Large intestine (tissue), 3 donors: ENCODE measurements at regions not wholly inside any gene's neighbourhood (a gene's known extent, or its start where the extent isn't known, plus 50 kb on each side); places are given as distances from the start of the nearest gene placed in this dataset.
A peak's percentile ranks its signal among the peaks of the same experiment; 100 is the strongest.

Source experiments
- DNase-seq, 2 donors: peaks; one replicate each; pipeline versions ENCODE4 v3.0.0 to v3.0.0-alpha.2; 2013
- H3K27ac ChIP-seq: one replicate; pipeline ENCODE4 v1.5.1; 2013; ENCODE audit warnings: low read length
- H3K27me3 ChIP-seq: 2 replicates; pipeline ENCODE4 v1.6.1; 2013; ENCODE audit warnings: low read length; ENCODE audit not compliant: control insufficient read depth, insufficient read depth
- H3K36me3 ChIP-seq: 2 replicates; pipeline ENCODE4 v1.6.1; 2013; ENCODE audit warnings: low read length; ENCODE audit not compliant: control insufficient read depth, insufficient read depth
- H3K4me1 ChIP-seq: one replicate; pipeline ENCODE4 v1.6.1; 2013; ENCODE audit warnings: low read length; ENCODE audit not compliant: control insufficient read depth, insufficient read depth
- H3K4me3 ChIP-seq: one replicate; pipeline ENCODE4 v1.5.1; 2013; ENCODE audit warnings: low read length
- H3K9me3 ChIP-seq: one replicate; pipeline ENCODE4 v1.6.1; 2013; ENCODE audit warnings: mild to moderate bottlenecking, low read depth, low read length, moderate library complexity; ENCODE audit not compliant: control insufficient read depth
- WGBS: methylation state at CpG from one replicate; pipeline ENCODE4 v1.1.5; 2013; ENCODE audit warnings: low lambda C conversion rate; ENCODE audit not compliant: insufficient coverage; 5-methylcytosine and 5-hydroxymethylcytosine counted together

DNA sequence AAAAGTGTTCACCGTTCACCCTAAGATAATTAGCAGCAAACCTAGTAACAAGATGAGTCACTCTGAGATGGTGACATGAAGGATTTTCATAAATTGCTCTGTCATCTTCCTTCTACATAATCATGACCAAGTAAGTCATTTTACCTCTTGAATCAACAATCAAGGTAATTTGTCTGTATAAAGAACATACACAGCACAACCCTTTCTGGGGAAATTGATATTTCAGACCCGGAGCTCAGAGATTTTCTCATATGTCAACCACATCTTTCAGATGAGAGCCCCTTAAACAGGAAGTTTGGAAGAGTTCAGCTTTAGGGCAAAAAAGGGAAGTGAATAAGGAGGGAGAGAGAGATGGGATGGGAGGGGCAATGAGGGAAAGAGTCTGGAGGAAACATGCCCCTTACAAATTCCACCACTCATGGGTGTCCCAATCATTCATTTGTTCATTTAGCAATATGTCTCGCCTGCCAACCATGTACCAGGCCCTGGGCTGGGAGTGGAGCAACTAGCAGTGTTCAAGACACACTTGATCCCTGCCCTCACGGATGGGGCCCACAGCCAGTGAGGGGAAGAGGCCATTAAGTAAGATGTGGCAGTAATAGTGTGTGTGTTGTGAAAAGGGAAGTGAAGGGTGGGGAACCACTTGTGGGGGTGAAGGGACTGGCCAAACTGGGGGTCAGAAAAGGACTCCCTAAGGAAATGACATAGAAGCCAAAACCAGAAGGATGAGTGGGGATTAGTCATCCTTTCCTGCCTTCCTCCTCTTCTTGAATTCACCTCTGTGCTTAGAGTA, 190.9 kb downstream of the MAFB start:
- H3K36me3 ChIP-seq = no peaks in the 10 kb centered on the region
- 67% methylated on average over 1 of the region's 4 CpGs for WGBS
- peak in 1 of 2 donors; percentile 19 for DNase-seq
- no peaks in the 10 kb centered on the region for H3K9me3 ChIP-seq
- H3K4me3 ChIP-seq = no peak overlapping the region
- H3K27me3 ChIP-seq = peaks cover 5% of the 10 kb centered on the region
- no peak overlapping the region for H3K27ac ChIP-seq
- no peaks in the 10 kb centered on the region for H3K4me1 ChIP-seq

DNA sequence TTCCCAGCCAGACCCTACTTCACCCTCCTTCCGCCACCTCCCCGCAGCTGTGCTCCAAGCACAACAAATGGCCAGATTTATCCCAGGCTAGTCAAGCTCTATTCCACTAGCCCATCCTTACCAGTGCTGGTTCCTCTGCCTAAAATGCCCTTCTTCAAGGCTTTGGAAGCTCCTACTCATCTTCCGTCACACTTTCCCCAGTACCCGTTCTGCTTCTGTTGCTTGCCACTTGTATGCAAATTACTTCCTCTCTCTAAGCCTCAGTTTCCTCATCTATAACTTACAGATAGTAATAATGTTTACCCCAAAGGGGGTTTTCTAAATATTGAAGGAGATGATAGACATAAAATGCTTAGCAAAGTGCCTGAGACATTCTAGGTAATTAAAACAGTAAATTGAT, 193.1 kb downstream of the MAFB start:
- H3K27ac ChIP-seq = no peak overlapping the region
- DNase-seq = no peak
- WGBS = 81% methylated on average over 4 of the region's 4 CpGs
- no peaks in the 10 kb centered on the region for H3K9me3 ChIP-seq
- no peaks in the 10 kb centered on the region for H3K36me3 ChIP-seq
- no peaks in the 10 kb centered on the region for H3K4me1 ChIP-seq
- no peak overlapping the region for H3K4me3 ChIP-seq
- H3K27me3 ChIP-seq = peaks cover 2% of the 10 kb centered on the region

DNA sequence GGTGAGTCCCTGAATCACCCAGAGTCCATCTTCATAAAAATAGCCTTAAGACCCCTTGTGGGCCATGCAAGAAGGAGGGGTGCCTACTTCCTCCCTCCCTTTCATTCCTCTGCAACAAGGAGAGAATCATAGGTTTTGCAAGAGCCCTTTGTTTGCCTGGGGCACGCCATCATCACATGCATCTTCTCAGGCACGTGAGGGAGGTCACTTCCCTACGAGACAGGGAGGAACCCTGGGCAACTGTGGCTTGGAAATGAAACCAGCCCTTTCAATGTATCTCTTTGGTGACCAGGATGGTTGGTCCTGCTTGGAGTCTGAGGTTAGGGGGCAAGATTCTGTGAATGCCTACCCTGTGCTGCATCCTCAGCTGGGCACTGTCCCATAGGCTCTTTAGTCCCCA, 194.8 kb downstream of the MAFB start:
- Histone ChIP-seq H3K27me3 (peaks cover 4% of the 10 kb centered on the region), H3K4me1 (no peaks in the 10 kb centered on the region), H3K27ac (no peak overlapping the region), H3K9me3 (no peaks in the 10 kb centered on the region), H3K36me3 (no peaks in the 10 kb centered on the region), H3K4me3 (no peak overlapping the region)
- no peak for DNase-seq
- WGBS = 86% methylated on average over 1 of the region's 3 CpGs

DNA sequence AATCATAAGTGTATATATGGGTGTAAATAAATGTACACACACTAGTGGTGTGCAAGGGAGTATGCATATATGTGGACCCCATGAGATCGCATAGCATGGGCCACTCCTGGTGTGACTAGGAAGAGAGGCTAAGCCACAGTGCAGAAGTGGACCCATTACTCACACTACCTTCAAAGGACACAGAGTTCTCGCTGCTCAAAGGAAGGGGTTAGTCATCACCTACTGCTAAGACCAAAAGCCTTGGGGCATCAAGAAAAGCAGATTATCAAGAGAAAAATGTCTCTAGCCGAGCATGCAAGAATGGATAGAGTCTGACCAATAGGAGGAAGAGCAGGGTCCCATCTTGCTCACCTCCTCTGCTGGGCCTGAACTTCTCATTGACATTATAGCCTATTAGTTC, 195.5 kb downstream of the MAFB start:
- WGBS = no CpG with 5 or more reads among the region's 3 CpGs
- Histone ChIP-seq H3K9me3 (no peaks in the 10 kb centered on the region), H3K36me3 (no peaks in the 10 kb centered on the region), H3K4me3 (no peak overlapping the region), H3K27me3 (peaks cover 4% of the 10 kb centered on the region), H3K27ac (no peak overlapping the region), H3K4me1 (no peaks in the 10 kb centered on the region)
- DNase-seq = no peak

DNA sequence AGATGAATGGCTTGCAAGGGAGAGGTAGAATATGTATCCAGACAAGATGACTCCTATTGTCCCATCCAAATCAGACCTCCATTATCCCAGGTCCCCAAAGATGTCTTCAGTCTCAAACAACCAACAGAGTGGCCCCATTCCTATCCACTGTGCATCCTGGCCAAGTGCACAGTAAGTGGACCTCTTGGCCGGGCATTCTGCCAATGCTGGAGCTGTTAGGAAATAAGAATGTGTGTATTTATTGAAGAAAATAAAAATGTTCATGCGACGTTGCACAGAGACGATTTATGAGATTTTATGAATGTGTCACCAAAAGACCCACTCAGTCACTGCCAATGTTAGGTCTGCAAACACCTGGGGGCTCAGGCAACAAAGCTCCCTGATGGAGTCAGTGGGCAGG, 196.0 kb downstream of the MAFB start:
- no peaks in the 10 kb centered on the region for H3K36me3 ChIP-seq
- H3K27ac ChIP-seq = no peak overlapping the region
- DNase-seq = no peak
- no peaks in the 10 kb centered on the region for H3K9me3 ChIP-seq
- H3K4me3 ChIP-seq = no peak overlapping the region
- peaks cover 4% of the 10 kb centered on the region for H3K27me3 ChIP-seq
- H3K4me1 ChIP-seq = no peaks in the 10 kb centered on the region
- no CpG with 5 or more reads among the region's 4 CpGs for WGBS

DNA sequence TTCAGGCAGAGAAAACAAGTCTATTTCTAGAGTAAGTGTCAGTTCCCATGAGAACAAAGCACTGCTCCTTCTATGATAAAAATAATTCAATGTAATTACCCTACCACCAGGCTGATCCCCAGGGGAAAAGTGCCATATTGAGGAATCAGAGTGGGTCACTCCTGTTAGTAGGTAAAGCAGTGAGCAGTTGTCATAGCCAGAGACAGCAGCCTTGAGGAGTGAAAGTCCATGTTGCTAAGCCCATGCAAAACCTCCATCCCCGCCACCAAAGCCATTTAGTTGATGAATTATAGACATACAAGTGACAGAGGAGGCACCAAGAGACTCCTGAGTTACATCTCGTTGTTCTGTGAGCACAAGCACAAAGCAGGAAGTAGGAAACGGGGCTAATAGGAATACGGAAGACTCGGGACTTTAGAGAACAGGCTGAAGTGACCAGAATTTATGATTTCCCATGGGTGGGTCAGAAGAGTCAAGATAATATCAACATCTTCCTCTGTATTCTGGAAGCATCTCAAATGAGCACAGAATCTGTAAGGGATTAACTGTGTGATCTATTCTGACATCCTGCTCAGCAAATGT, 197.9 kb downstream of the MAFB start:
- Histone ChIP-seq H3K9me3 (no peaks in the 10 kb centered on the region), H3K4me1 (no peaks in the 10 kb centered on the region), H3K27ac (no peak overlapping the region), H3K4me3 (no peak overlapping the region), H3K27me3 (peaks cover 4% of the 10 kb centered on the region), H3K36me3 (no peaks in the 10 kb centered on the region)
- 74% methylated on average over 4 of the region's 5 CpGs for WGBS
- no peak for DNase-seq

DNA sequence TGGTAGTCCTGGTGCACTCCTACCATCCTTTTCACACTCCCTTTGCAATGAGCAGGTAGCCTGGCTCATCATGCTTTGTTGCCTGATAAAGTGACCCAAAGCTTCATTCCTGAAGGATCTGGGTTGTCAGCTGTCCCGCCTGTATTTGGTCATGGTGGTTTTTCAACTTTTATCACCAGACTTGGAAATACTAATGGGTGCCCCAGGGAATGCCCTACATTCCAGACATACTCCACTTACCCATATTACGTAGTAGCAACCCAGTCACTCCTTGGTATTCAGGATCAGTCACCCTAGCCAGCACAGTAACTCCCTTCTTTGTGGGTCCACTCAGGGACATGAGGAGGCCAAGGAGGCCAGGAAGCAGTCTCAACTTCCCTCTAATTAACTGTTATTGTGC, 199.2 kb downstream of the MAFB start:
- Histone ChIP-seq H3K4me1 (no peaks in the 10 kb centered on the region), H3K27me3 (peaks cover 2% of the 10 kb centered on the region)

DNA sequence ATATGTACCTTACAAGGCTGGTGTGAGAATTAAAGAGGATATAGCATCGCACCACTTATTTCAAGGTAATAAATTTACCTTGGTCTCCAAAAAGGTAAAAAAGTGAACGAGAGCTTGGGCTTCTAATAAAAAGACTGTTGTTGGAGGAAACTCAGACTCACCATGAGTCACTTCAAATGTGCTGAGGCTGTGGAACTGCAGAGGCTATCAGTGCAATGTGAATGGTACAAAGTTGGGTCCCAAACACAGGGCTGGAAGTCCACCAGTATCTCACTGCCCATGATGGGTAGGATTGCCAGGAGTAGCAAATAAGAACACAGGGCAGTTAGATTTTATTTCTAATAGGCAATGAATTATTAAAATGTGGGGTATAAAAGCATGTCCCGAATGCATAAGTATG, 200.6 kb downstream of the MAFB start:
- H3K36me3 ChIP-seq = no peaks in the 10 kb centered on the region
- no peak for DNase-seq
- H3K9me3 ChIP-seq = no peaks in the 10 kb centered on the region
- no peaks in the 10 kb centered on the region for H3K4me1 ChIP-seq
- H3K4me3 ChIP-seq = no peak overlapping the region
- peaks cover 2% of the 10 kb centered on the region for H3K27me3 ChIP-seq
- no peak overlapping the region for H3K27ac ChIP-seq
- no CpG with 5 or more reads among the region's 3 CpGs for WGBS

More for the DNA sequence above, 199.2 kb downstream of the MAFB start:
- no peaks in the 10 kb centered on the region for H3K9me3 ChIP-seq
- H3K36me3 ChIP-seq = no peaks in the 10 kb centered on the region
- no CpG with 5 or more reads among the region's 2 CpGs for WGBS
- H3K27ac ChIP-seq = no peak overlapping the region
- no peak for DNase-seq
- no peak overlapping the region for H3K4me3 ChIP-seq

DNA sequence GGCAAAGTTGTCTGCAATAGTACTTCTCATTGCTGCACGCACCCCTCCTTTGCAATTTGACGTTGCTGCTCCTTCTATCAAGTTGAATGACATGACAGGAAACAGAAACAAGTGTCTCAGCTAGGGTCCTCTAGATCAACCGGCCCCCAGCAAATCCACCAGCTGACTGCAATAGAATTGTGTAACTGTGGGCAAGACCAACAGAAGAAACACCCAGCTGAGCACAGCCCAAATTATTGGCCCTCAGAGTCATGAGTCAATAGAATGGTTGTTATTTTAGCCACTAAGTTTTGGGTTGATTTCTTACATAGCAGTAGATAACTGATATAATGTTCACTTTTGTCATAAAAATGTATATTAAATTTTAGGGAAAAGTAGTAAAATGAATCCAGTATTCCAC, 202.7 kb downstream of the MAFB start:
- DNase-seq = no peak
- no CpG with 5 or more reads among the region's 3 CpGs for WGBS
- Histone ChIP-seq H3K27ac (no peak overlapping the region), H3K27me3 (peaks cover 2% of the 10 kb centered on the region), H3K4me3 (no peak overlapping the region), H3K9me3 (no peaks in the 10 kb centered on the region), H3K4me1 (no peaks in the 10 kb centered on the region), H3K36me3 (no peaks in the 10 kb centered on the region)

DNA sequence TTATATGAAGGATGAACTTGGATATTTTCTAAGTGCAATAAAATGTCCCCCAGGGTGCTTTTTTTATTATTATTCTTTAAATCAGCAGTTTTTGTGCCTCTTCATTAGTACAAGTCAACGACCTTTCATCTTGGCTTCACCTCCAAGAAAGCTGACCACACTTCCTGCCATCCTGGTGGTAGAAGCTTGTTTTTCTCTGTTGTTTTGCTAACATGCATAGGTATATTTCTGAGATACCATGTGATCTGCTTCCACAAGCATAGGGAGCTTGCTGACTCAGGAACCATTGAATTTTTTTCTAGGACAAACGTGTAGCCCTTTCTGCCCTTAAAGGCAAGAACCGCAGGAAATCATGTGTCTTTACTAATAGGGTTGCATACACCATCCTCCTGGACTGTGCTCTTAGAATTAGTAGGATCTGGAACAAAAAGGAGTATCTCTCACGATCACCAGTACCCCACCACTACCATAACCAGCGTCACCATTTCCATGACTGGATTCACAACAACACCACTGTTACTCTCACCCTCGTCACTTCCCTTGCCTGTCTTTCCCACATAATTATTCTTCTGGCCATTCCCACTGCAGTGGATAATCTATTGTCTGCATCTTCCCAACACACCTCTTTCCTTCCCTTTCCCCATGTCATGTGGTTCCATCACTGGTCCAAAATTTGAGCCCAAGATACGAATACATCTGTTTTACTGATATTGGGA, 207.1 kb downstream of the MAFB start:
- no peaks in the 10 kb centered on the region for H3K36me3 ChIP-seq
- H3K4me1 ChIP-seq = no peaks in the 10 kb centered on the region
- peaks cover under 1% of the 10 kb centered on the region for H3K27me3 ChIP-seq
- H3K27ac ChIP-seq = no peak overlapping the region
- WGBS = 73% methylated on average over 2 of the region's 7 CpGs
- H3K9me3 ChIP-seq = no peaks in the 10 kb centered on the region
- no peak for DNase-seq
- no peak overlapping the region for H3K4me3 ChIP-seq
